Neural progenitor cell (in vitro differentiated cells): ENCODE measurements at regions not wholly inside any gene's neighbourhood (a gene's known extent, or its start where the extent isn't known, plus 50 kb on each side); places are given as distances from the start of the nearest gene placed in this dataset.

Experiments
- DNase-seq: peaks from one replicate; pipeline ENCODE4 v3.0.0-alpha.2; 2016; ENCODE audit warnings: low spot score
- H2AFZ ChIP-seq: fragments of 200-600 bp; sonication (generic); replicated peaks from 2 replicates; pipeline ENCODE4 v1.6.1; 2016; ENCODE audit warnings: antibody characterized with exemption
- H3F3A ChIP-seq: fragments of 200-600 bp; sonication (generic); 2 replicates; pipeline ENCODE4 v1.6.1; 2016; ENCODE audit warnings: antibody characterized with exemption, low read depth
- H3K27ac ChIP-seq: fragments of 200-600 bp; sonication (generic); 2 replicates; pipeline ENCODE4 v1.5.1; 2016; ENCODE audit warnings: mild to moderate bottlenecking
- H3K27me3 ChIP-seq: fragments of 200-600 bp; sonication (generic); 2 replicates; pipeline ENCODE4 v1.6.1; 2016; ENCODE audit warnings: mild to moderate bottlenecking, moderate library complexity
- H3K36me3 ChIP-seq: fragments of 200-600 bp; sonication (generic); 2 replicates; pipeline ENCODE4 v1.5.1; 2016
- H3K4me1 ChIP-seq: fragments of 200-600 bp; sonication (generic); 2 replicates; pipeline ENCODE4 v1.6.1; 2016; ENCODE audit warnings: mixed run types
- H3K4me2 ChIP-seq: fragments of 200-600 bp; sonication (generic); 2 replicates; pipeline ENCODE4 v1.6.1; 2016
- H3K4me3 ChIP-seq: fragments of 200-600 bp; sonication (generic); 2 replicates; pipeline ENCODE4 v1.5.1; 2016
- H3K79me2 ChIP-seq: fragments of 200-600 bp; sonication (generic); 2 replicates; pipeline ENCODE4 v1.6.1; 2016; ENCODE audit warnings: low read depth
- H3K9ac ChIP-seq: fragments of 200-600 bp; sonication (generic); 2 replicates; pipeline ENCODE4 v1.6.1; 2016
- H3K9me3 ChIP-seq: fragments of 200-600 bp; sonication (generic); 2 replicates; pipeline ENCODE4 v1.5.1; 2016; ENCODE audit warnings: low read depth
- H4K20me1 ChIP-seq: fragments of 200-600 bp; sonication (generic); 2 replicates; pipeline ENCODE4 v1.6.1; 2016; ENCODE audit warnings: low read depth
- H3K27ac Mint-ChIP-seq: 3 replicates; pipeline ENCODE4 v1.8.0; 2021; ENCODE audit warnings: mixed read lengths
- H3K27me3 Mint-ChIP-seq: 2 replicates; pipeline ENCODE4 v1.8.0; 2022; ENCODE audit warnings: low read depth, mild to moderate bottlenecking, inconsistent platforms, moderate library complexity, mixed read lengths; ENCODE audit not compliant: insufficient read depth
- H3K36me3 Mint-ChIP-seq: 3 replicates; pipeline ENCODE4 v1.8.0; 2021; ENCODE audit warnings: mixed read lengths
- H3K4me1 Mint-ChIP-seq: 3 replicates; pipeline ENCODE4 v1.8.0; 2021; ENCODE audit warnings: mixed read lengths
- H3K4me3 Mint-ChIP-seq: 3 replicates; pipeline ENCODE4 v1.8.0; 2021; ENCODE audit warnings: mild to moderate bottlenecking, moderate library complexity, mixed read lengths
- H3K9me3 Mint-ChIP-seq: 3 replicates; pipeline ENCODE4 v1.8.0; 2020; ENCODE audit warnings: mixed read lengths
- CTCF ChIP-seq: fragments of 200-600 bp; sonication (generic); IDR thresholded peaks from 2 replicates; pipeline ENCODE4 v1.5.1; 2017; ENCODE audit warnings: antibody characterized with exemption, mild to moderate bottlenecking
- EZH2 ChIP-seq: fragments of 200-600 bp; sonication (generic); IDR thresholded peaks from 2 replicates; pipeline ENCODE4 v1.6.1; 2017; ENCODE audit warnings: antibody characterized with exemption, mild to moderate bottlenecking, moderate library complexity
- EZH2phosphoT487 ChIP-seq: fragments of 200-600 bp; sonication (generic); IDR thresholded peaks from 2 replicates; pipeline ENCODE4 v1.6.1; 2017; ENCODE audit warnings: antibody characterized with exemption

GRCh38 chr2:180715044-180715443, 265.4 kb upstream of the UBE2E3 start:
- no peak overlapping the region for H3K27ac ChIP-seq
- no peaks in the 10 kb centered on the region for H3K36me3 Mint-ChIP-seq
- no peaks in the 10 kb centered on the region for H4K20me1 ChIP-seq
- H3K9me3 Mint-ChIP-seq: peaks cover 12% of the 10 kb centered on the region
- H3F3A ChIP-seq: no peaks in the 10 kb centered on the region
- H2AFZ ChIP-seq: no peak overlapping the region
- no peak for TF ChIP-seq EZH2phosphoT487
- no peak for TF ChIP-seq EZH2
- no peak for TF ChIP-seq CTCF
- no peaks in the 10 kb centered on the region for H3K9me3 ChIP-seq
- H3K27ac Mint-ChIP-seq: no peak overlapping the region
- H3K4me3 ChIP-seq: no peak overlapping the region
- no peak overlapping the region for H3K4me2 ChIP-seq
- DNase-seq: no peak
- no peak overlapping the region for H3K9ac ChIP-seq
- no peaks in the 10 kb centered on the region for H3K27me3 Mint-ChIP-seq
- H3K36me3 ChIP-seq: no peaks in the 10 kb centered on the region
- no peaks in the 10 kb centered on the region for H3K4me1 ChIP-seq
- H3K4me3 Mint-ChIP-seq: no peak overlapping the region
- no peaks in the 10 kb centered on the region for H3K27me3 ChIP-seq
- H3K79me2 ChIP-seq: no peaks in the 10 kb centered on the region
- no peaks in the 10 kb centered on the region for H3K4me1 Mint-ChIP-seq

- Mint-ChIP-seq H3K27me3 (no peaks in the 10 kb centered on the region), H3K27ac (no peak overlapping the region), H3K4me1 (no peaks in the 10 kb centered on the region), H3K36me3 (no peaks in the 10 kb centered on the region), H3K9me3 (peaks cover 12% of the 10 kb centered on the region), H3K4me3 (no peak overlapping the region)
- no peaks in the 10 kb centered on the region for H3K9me3 ChIP-seq
- no peaks in the 10 kb centered on the region for H3F3A ChIP-seq
- H2AFZ ChIP-seq: no peak overlapping the region
- H3K4me1 ChIP-seq: peaks cover 9% of the 10 kb centered on the region
- no peak for DNase-seq
- no peak overlapping the region for H3K27ac ChIP-seq
- no peaks in the 10 kb centered on the region for H4K20me1 ChIP-seq
- no peak overlapping the region for H3K9ac ChIP-seq
- no peaks in the 10 kb centered on the region for H3K27me3 ChIP-seq
- H3K4me3 ChIP-seq: no peak overlapping the region
- TF ChIP-seq EZH2phosphoT487: no peak
- TF ChIP-seq EZH2: no peak
- TF ChIP-seq CTCF: no peak
- no peak overlapping the region for H3K4me2 ChIP-seq
- no peaks in the 10 kb centered on the region for H3K36me3 ChIP-seq
- no peaks in the 10 kb centered on the region for H3K79me2 ChIP-seq
These were observed 270.8 kb upstream of the UBE2E3 start for GRCh38 chr2:180709392-180710145.

GRCh38 chr2:180707884-180708205, 272.6 kb upstream of the UBE2E3 start:
- Histone ChIP-seq H3K79me2 (no peaks in the 10 kb centered on the region), H3K36me3 (no peaks in the 10 kb centered on the region), H4K20me1 (no peaks in the 10 kb centered on the region), H3K4me2 (peak overlapping the region; percentile 13), H3K4me3 (no peak overlapping the region), H3K27me3 (no peaks in the 10 kb centered on the region), H2AFZ (no peak overlapping the region), H3K9ac (no peak overlapping the region), H3K4me1 (peaks cover 9% of the 10 kb centered on the region), H3F3A (no peaks in the 10 kb centered on the region), H3K9me3 (no peaks in the 10 kb centered on the region), H3K27ac (no peak overlapping the region)
- peak; percentile 60 for DNase-seq
- no peaks in the 10 kb centered on the region for H3K27me3 Mint-ChIP-seq
- no peaks in the 10 kb centered on the region for H3K36me3 Mint-ChIP-seq
- H3K27ac Mint-ChIP-seq: no peak overlapping the region
- H3K9me3 Mint-ChIP-seq: peaks cover 7% of the 10 kb centered on the region
- no peaks in the 10 kb centered on the region for H3K4me1 Mint-ChIP-seq
- H3K4me3 Mint-ChIP-seq: no peak overlapping the region
- no peak for TF ChIP-seq EZH2
- no peak for TF ChIP-seq EZH2phosphoT487
- TF ChIP-seq CTCF: no peak
